LNCAP (cell line): ENCODE measurements at regions not wholly inside any gene's neighbourhood (a gene's known extent, or its start where the extent isn't known, plus 50 kb on each side); places are given as distances from the start of the nearest gene placed in this dataset.

Source experiments
- CTCF ChIP-seq: fragments of 450-650 bp; IDR thresholded peaks from 2 replicates; pipeline ENCODE4 v1.5.1; 2017; ENCODE audit warnings: mild to moderate bottlenecking

DNA sequence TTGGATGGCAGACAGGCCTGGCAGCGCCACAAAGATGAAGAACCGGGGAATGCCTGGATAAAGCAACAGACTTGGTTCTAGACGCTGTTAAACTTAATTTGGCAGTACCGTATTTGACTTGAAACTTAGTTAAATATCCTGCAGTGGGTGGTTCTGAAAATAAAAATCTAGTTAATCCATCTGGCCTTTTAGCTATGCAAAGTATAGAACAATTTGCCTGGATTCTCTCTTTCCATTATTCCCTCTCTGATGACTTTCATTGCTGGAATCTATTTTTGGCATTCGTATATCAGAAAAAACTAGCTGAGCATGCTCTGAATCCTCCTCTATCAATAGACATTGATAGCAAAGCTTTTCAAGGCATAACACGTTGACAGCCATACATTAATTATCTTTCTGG lies 203.6 kb downstream of the MACC1 start:
- TF ChIP-seq CTCF, result no peak

- no peak for TF ChIP-seq CTCF
These were observed 205.1 kb downstream of the MACC1 start for GRCh38 chr7:20012100-20012499.

DNA sequence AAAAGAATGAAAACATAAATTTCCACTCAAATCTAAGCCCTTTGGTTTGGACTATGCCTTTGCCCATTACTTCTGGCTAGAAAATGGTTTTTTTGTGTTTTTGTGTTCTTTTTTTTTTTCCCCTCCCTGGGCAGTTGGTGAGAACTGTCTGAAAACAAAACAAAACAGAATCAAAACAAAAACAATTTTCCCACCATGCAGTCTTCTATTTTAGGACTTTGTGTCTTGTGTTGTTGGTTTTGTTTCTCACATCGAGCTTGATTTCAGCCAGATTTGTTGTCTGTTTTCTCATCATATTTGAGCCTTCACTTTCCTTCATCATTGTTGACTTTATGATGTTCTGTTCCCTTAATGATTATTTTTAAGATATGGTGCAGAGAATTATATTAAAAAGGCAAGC lies 206.3 kb downstream of the MACC1 start:
- no peak for TF ChIP-seq CTCF

GRCh38 chr7:20007510-20007909 lies 209.7 kb downstream of the MACC1 start:
- no peak for TF ChIP-seq CTCF

GRCh38 chr7:20005081-20005480 lies 212.1 kb downstream of the MACC1 start:
- TF ChIP-seq CTCF, result no peak

GRCh38 chr7:19999681-20000080 lies 217.5 kb downstream of the MACC1 start:
- no peak for TF ChIP-seq CTCF

GRCh38 chr7:19991936-19992335 lies 218.5 kb upstream of the TMEM196 start:
- no peak for TF ChIP-seq CTCF

- no peak for TF ChIP-seq CTCF
These were observed 216.5 kb upstream of the TMEM196 start for GRCh38 chr7:19989906-19990305.
